ENCODE measurements at regions not wholly inside any gene's neighbourhood (a gene's known extent, or its start where the extent isn't known, plus 50 kb on each side); places are given as distances from the start of the nearest gene placed in this dataset.

GRCh38 chr10:60467202-60467546 is 77.5 kb upstream of the ANK3 start:
- TF ChIP-seq CTCF (IDR thresholded peaks at IDR 0.05; ENCODE audit: borderline replicate concordance, extremely low read depth, low read length, poor library complexity, severe bottlenecking) = no peak
- no peak for TF ChIP-seq EZH2 (IDR thresholded peaks at IDR 0.05; ENCODE audit: borderline replicate concordance, low read depth, low read length, severe bottlenecking)

Data from DND-41 (cell line).